NCI-H187 (cell line): ENCODE measurements at regions not wholly inside any gene's neighbourhood (a gene's known extent, or its start where the extent isn't known, plus 50 kb on each side); places are given as distances from the start of the nearest gene placed in this dataset.
A peak's percentile ranks its signal among the peaks of the same experiment; 100 is the strongest.

Experiments
- DNase-seq, 2 experiments: peaks; one replicate each; lab custom pipeline; 2025; lab: John Stamatoyannopoulos, UW

- no peak for DNase-seq
Observed at GRCh38 chr12:97181571-97182265, 274.7 kb downstream of the NEDD1 start.

GRCh38 chr12:97182769-97183168 is 275.7 kb downstream of the NEDD1 start:
- no peak for DNase-seq

GRCh38 chr12:97184127-97184773 is 277.2 kb downstream of the NEDD1 start:
- no peak for DNase-seq

- DNase-seq: no peak
Observed at GRCh38 chr12:97185567-97185966, 277.0 kb upstream of the RMST start.

GRCh38 chr12:97194546-97194945 is 268.1 kb upstream of the RMST start:
- DNase-seq: no peak

GRCh38 chr12:97200181-97200580 is 262.4 kb upstream of the RMST start:
- no peak for DNase-seq

- DNase-seq: no peak
Observed at GRCh38 chr12:97203408-97203807, 259.2 kb upstream of the RMST start.

- no peak for DNase-seq
Observed at GRCh38 chr12:97209997-97210396, 252.6 kb upstream of the RMST start.

- DNase-seq: no peak
Observed at GRCh38 chr12:97211416-97211930, 251.1 kb upstream of the RMST start.

- DNase-seq: no peak
Observed at GRCh38 chr12:97216848-97217247, 245.8 kb upstream of the RMST start.

- DNase-seq: no peak
Observed at GRCh38 chr12:97222391-97222790, 240.2 kb upstream of the RMST start.

- DNase-seq: no peak
Observed at GRCh38 chr12:97223419-97223818, 239.2 kb upstream of the RMST start.

- DNase-seq: peak; percentile 76 to 89
Observed at GRCh38 chr12:97229004-97229403, 233.6 kb upstream of the RMST start.

GRCh38 chr12:97235102-97235501 is 227.5 kb upstream of the RMST start:
- DNase-seq: no peak

- no peak for DNase-seq
Observed at GRCh38 chr12:97246368-97246767, 216.2 kb upstream of the RMST start.

GRCh38 chr12:97250483-97250882 is 212.1 kb upstream of the RMST start:
- DNase-seq: no peak

GRCh38 chr12:97257726-97258125 is 204.9 kb upstream of the RMST start:
- no peak for DNase-seq

- DNase-seq: no peak
Observed at GRCh38 chr12:97259098-97259497, 203.5 kb upstream of the RMST start.

GRCh38 chr12:97260786-97261185 is 201.8 kb upstream of the RMST start:
- no peak for DNase-seq

GRCh38 chr12:97267166-97267565 is 195.4 kb upstream of the RMST start:
- no peak for DNase-seq

GRCh38 chr12:97267594-97268202 is 194.9 kb upstream of the RMST start:
- DNase-seq: no peak

GRCh38 chr12:97272471-97272870 is 190.1 kb upstream of the RMST start:
- DNase-seq: no peak

GRCh38 chr12:97274386-97274785 is 188.2 kb upstream of the RMST start:
- no peak for DNase-seq
